ENCODE measurements at regions not wholly inside any gene's neighbourhood (a gene's known extent, or its start where the extent isn't known, plus 50 kb on each side); places are given as distances from the start of the nearest gene placed in this dataset.

DNA sequence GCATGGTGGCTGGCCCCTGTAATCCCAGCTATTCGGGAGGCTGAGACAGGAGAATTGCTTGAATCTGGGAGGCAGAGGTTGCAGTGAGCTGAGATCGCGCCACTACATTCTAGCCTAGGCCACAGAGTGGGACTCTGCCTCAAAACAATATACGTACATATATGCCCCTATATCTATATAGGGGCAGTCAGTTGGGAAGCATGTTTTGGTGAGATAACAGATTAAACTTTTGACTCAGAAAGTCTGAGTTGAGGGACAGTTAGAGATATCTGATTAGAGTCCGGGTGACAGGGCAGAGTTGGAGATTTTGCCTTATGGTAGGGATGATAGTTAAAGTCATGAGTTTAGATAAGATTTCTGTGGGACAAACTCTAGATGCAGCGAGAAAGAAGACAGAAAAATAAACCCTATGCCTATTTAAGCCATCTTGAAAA lies 71.8 kb upstream of the ALDH1A1 start (continued):
- TF ChIP-seq FOXP4 (CRISPR knock-in tag; IDR thresholded peaks at IDR 0.05; ENCODE audit: borderline replicate concordance) = no peak
- TF ChIP-seq SOX6 (IDR thresholded peaks at IDR 0.05) = peak; percentile 97
- TF ChIP-seq, protein P1, sequence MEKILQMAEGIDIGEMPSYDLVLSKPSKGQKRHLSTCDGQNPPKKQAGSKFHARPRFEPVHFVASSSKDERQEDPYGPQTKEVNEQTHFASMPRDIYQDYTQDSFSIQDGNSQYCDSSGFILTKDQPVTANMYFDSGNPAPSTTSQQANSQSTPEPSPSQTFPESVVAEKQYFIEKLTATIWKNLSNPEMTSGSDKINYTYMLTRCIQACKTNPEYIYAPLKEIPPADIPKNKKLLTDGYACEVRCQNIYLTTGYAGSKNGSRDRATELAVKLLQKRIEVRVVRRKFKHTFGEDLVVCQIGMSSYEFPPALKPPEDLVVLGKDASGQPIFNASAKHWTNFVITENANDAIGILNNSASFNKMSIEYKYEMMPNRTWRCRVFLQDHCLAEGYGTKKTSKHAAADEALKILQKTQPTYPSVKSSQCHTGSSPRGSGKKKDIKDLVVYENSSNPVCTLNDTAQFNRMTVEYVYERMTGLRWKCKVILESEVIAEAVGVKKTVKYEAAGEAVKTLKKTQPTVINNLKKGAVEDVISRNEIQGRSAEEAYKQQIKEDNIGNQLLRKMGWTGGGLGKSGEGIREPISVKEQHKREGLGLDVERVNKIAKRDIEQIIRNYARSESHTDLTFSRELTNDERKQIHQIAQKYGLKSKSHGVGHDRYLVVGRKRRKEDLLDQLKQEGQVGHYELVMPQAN (IDR thresholded peaks at IDR 0.05; ENCODE audit: borderline replicate concordance) = no peak
- no peak for TF ChIP-seq E2F3 (CRISPR knock-in tag; IDR thresholded peaks at IDR 0.05)
- TF ChIP-seq, protein P2, sequence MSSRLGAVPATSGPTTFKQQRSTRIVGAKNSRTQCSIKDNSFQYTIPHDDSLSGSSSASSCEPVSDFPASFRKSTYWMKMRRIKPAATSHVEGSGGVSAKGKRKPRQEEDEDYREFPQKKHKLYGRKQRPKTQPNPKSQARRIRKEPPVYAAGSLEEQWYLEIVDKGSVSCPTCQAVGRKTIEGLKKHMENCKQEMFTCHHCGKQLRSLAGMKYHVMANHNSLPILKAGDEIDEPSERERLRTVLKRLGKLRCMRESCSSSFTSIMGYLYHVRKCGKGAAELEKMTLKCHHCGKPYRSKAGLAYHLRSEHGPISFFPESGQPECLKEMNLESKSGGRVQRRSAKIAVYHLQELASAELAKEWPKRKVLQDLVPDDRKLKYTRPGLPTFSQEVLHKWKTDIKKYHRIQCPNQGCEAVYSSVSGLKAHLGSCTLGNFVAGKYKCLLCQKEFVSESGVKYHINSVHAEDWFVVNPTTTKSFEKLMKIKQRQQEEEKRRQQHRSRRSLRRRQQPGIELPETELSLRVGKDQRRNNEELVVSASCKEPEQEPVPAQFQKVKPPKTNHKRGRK (tag; IDR thresholded peaks at IDR 0.05) = no peak
- no peak for TF ChIP-seq TCF7L2 (IDR thresholded peaks at IDR 0.05; ENCODE audit: low read depth, low read length)
- TF ChIP-seq GATA2 (CRISPR knock-in tag; IDR thresholded peaks at IDR 0.05) = peak; percentile 83
- no peak for TF ChIP-seq TFAP4 (CRISPR knock-in tag; IDR thresholded peaks at IDR 0.05; ENCODE audit: borderline replicate concordance)
- TF ChIP-seq GTF2E2 (tag; IDR thresholded peaks at IDR 0.05) = no peak
- TF ChIP-seq DNMT1 (IDR thresholded peaks at IDR 0.05) = no peak
- TF ChIP-seq KDM4B (IDR thresholded peaks at IDR 0.05; ENCODE audit: borderline replicate concordance in 2 of 2, low read depth in 1 of 2) = no peak
- no peak; the same call in 1 of the 2 replicates for TF ChIP-seq ZNF239 (CRISPR knock-in tag; IDR thresholded peaks at IDR 0.05)
- no peak for TF ChIP-seq ZNF780A (CRISPR knock-in tag; IDR thresholded peaks at IDR 0.05)
- TF ChIP-seq EHMT2 (IDR thresholded peaks at IDR 0.05) = no peak
- TF ChIP-seq MAZ (CRISPR knock-in tag; conservative IDR thresholded peaks at IDR 0.05 in 1 of 2, IDR thresholded peaks at IDR 0.05 in 1 of 2) = no peak
- no peak for TF ChIP-seq CLOCK (CRISPR knock-in tag; IDR thresholded peaks at IDR 0.05; ENCODE audit: borderline replicate concordance)
- no peak; the same call in 1 of the 2 replicates for TF ChIP-seq SMAD3 (CRISPR knock-in tag; conservative IDR thresholded peaks at IDR 0.05)
- TF ChIP-seq NEUROD1 (IDR thresholded peaks at IDR 0.05; ENCODE audit: borderline replicate concordance, low read depth, low read length, partially characterized antibody) = peak; percentile 82
- TF ChIP-seq TBL1XR1 (IDR thresholded peaks at IDR 0.05; ENCODE audit: low read length in 2 of 2) = peak in 1 of 2 experiments; percentile 90; a peak in 2 of 4 replicates
